Raji (cell line): ENCODE measurements at regions not wholly inside any gene's neighbourhood (a gene's known extent, or its start where the extent isn't known, plus 50 kb on each side); places are given as distances from the start of the nearest gene placed in this dataset.

Source experiments
- POLR2A ChIP-seq: IDR thresholded peaks from 2 replicates; pipeline ENCODE4 v1.6.1; 2011; ENCODE audit warnings: low read depth, low read length, control low read depth; ENCODE audit not compliant: insufficient read depth

GRCh38 chr2:47300609-47301276 is 68.4 kb upstream of the EPCAM start:
- peak; percentile 25; the same call in 1 of the 2 replicates for TF ChIP-seq POLR2A

GRCh38 chr2:47300081-47300480 is 69.0 kb upstream of the EPCAM start:
- TF ChIP-seq POLR2A = no peak

GRCh38 chr2:47299555-47299954 is 69.6 kb upstream of the EPCAM start:
- TF ChIP-seq POLR2A = no peak

GRCh38 chr2:47298771-47299170 is 70.3 kb upstream of the EPCAM start:
- TF ChIP-seq POLR2A = no peak

- no peak for TF ChIP-seq POLR2A
These were observed 71.2 kb upstream of the EPCAM start for GRCh38 chr2:47297767-47298425.

GRCh38 chr2:47295981-47296635 is 73.0 kb upstream of the EPCAM start:
- TF ChIP-seq POLR2A = no peak

- TF ChIP-seq POLR2A = no peak
These were observed 73.8 kb upstream of the EPCAM start for GRCh38 chr2:47295131-47295980.

GRCh38 chr2:47293976-47294375 is 75.1 kb upstream of the EPCAM start:
- TF ChIP-seq POLR2A = no peak

- TF ChIP-seq POLR2A = no peak
These were observed 80.2 kb upstream of the EPCAM start for GRCh38 chr2:47288864-47289263.

- TF ChIP-seq POLR2A = no peak
These were observed 85.5 kb upstream of the EPCAM start for GRCh38 chr2:47283659-47284058.

- TF ChIP-seq POLR2A = no peak
These were observed 86.4 kb upstream of the EPCAM start for GRCh38 chr2:47282621-47283272.

GRCh38 chr2:47277987-47278386 is 91.1 kb upstream of the EPCAM start:
- no peak for TF ChIP-seq POLR2A

GRCh38 chr2:47277187-47277586 is 91.9 kb upstream of the EPCAM start:
- TF ChIP-seq POLR2A = no peak

GRCh38 chr2:47276061-47276460 is 93.0 kb upstream of the EPCAM start:
- no peak for TF ChIP-seq POLR2A

- TF ChIP-seq POLR2A = no peak
These were observed 94.9 kb upstream of the EPCAM start for GRCh38 chr2:47274054-47274782.
